ELR (cell line): ENCODE measurements at regions not wholly inside any gene's neighbourhood (a gene's known extent, or its start where the extent isn't known, plus 50 kb on each side); places are given as distances from the start of the nearest gene placed in this dataset.

Experiments used
- DNase-seq: peaks from one replicate; pipeline ENCODE4 v3.0.0-alpha.2; 2015; ENCODE audit warnings: low read depth

GRCh38 chr7:41878309-41879295 is 175.7 kb upstream of the INHBA start:
- DNase-seq: peak; percentile 64

GRCh38 chr7:41877118-41877517 is 174.2 kb upstream of the INHBA start:
- no peak for DNase-seq

- DNase-seq: no peak
Measured at GRCh38 chr7:41875513-41875912, 172.6 kb upstream of the INHBA start.

- no peak for DNase-seq
Measured at GRCh38 chr7:41874201-41874785, 171.4 kb upstream of the INHBA start.

- no peak for DNase-seq
Measured at GRCh38 chr7:41873741-41874140, 170.9 kb upstream of the INHBA start.

- DNase-seq: no peak
Measured at GRCh38 chr7:41872966-41873365, 170.1 kb upstream of the INHBA start.

GRCh38 chr7:41870461-41871138 is 167.7 kb upstream of the INHBA start:
- DNase-seq: peak; percentile 65

GRCh38 chr7:41869997-41870396 is 167.1 kb upstream of the INHBA start:
- DNase-seq: no peak

- DNase-seq: no peak
Measured at GRCh38 chr7:41869596-41869995, 166.7 kb upstream of the INHBA start.

- peak; percentile 78 for DNase-seq
Measured at GRCh38 chr7:41869091-41869490, 166.2 kb upstream of the INHBA start.

- no peak for DNase-seq
Measured at GRCh38 chr7:41867639-41868280, 164.9 kb upstream of the INHBA start.

GRCh38 chr7:41862261-41862660 is 159.4 kb upstream of the INHBA start:
- DNase-seq: no peak

GRCh38 chr7:41861642-41862041 is 158.8 kb upstream of the INHBA start:
- DNase-seq: no peak

- no peak for DNase-seq
Measured at GRCh38 chr7:41858201-41858600, 155.3 kb upstream of the INHBA start.

GRCh38 chr7:41855798-41856197 is 152.9 kb upstream of the INHBA start:
- DNase-seq: peak; percentile 63

GRCh38 chr7:41847606-41848005 is 144.7 kb upstream of the INHBA start:
- no peak for DNase-seq

- DNase-seq: no peak
Measured at GRCh38 chr7:41847151-41847550, 144.3 kb upstream of the INHBA start.

GRCh38 chr7:41842956-41843355 is 140.1 kb upstream of the INHBA start:
- no peak for DNase-seq

GRCh38 chr7:41837916-41838315 is 135.0 kb upstream of the INHBA start:
- DNase-seq: no peak

GRCh38 chr7:41835976-41836530 is 133.2 kb upstream of the INHBA start:
- DNase-seq: no peak

GRCh38 chr7:41834805-41835694 is 132.2 kb upstream of the INHBA start:
- no peak for DNase-seq
